A549 (cell line): ENCODE measurements at regions not wholly inside any gene's neighbourhood (a gene's known extent, or its start where the extent isn't known, plus 50 kb on each side); places are given as distances from the start of the nearest gene placed in this dataset.

Experiments used
- BHLHE40 ChIP-seq: IDR thresholded peaks from 2 replicates; pipeline ENCODE4 v1.6.1; 2012; ENCODE audit warnings: low read depth, low read length, inconsistent platforms
- CBX8 ChIP-seq: fragments of 200-600 bp; sonication (generic); IDR thresholded peaks from 2 replicates; pipeline ENCODE4 v1.6.1; 2016
- EP300 ChIP-seq, 2 experiments: fragments of >200 bp; sonication (Bioruptor Twin); formaldehyde crosslinking; IDR thresholded peaks; 2 replicates in 1 of 2; 3 replicates in 1 of 2; pipeline ENCODE4 v1.6.1; 2016 to 2017
- FOSL2 ChIP-seq, 2 experiments: fragments of 450-650 bp in 1 of 2; fragments of >200 bp in 1 of 2; sonication (Bioruptor Twin) in 1 of 2; formaldehyde crosslinking; IDR thresholded peaks; 2 replicates each; pipeline versions ENCODE4 v1.5.0 to v1.6.1; 2016 to 2020; ENCODE audit warnings: mild to moderate bottlenecking in 1 of 2, moderate library complexity in 1 of 2
- MAFK ChIP-seq: fragments of 450-650 bp; IDR thresholded peaks from 2 replicates; pipeline ENCODE4 v1.6.1; 2014; ENCODE audit not compliant: partially characterized antibody
- NR3C1 ChIP-seq: fragments of >200 bp; sonication (Bioruptor Twin); formaldehyde crosslinking; IDR thresholded peaks from 3 replicates; pipeline ENCODE4 v1.6.1; 2017
- SMC3 ChIP-seq: fragments of >200 bp; sonication (Bioruptor Twin); formaldehyde crosslinking; IDR thresholded peaks from 3 replicates; pipeline ENCODE4 v1.6.1; 2018; ENCODE audit warnings: inconsistent platforms
- ZC3H11A ChIP-seq: fragments of 450-650 bp; IDR thresholded peaks from 2 replicates; pipeline ENCODE4 v1.6.1; 2014; ENCODE audit warnings: antibody characterized with exemption, mild to moderate bottlenecking
- TF ChIP-seq, protein P1 (sequence below): fragments of 200-600 bp; sonication (generic); IDR thresholded peaks from 2 replicates; pipeline ENCODE4 v1.6.1; 2016; ENCODE audit warnings: antibody characterized with exemption, mild to moderate bottlenecking, moderate library complexity
- TF ChIP-seq, protein P2 (sequence below): fragments of >200 bp; sonication (Bioruptor Twin); formaldehyde crosslinking; IDR thresholded peaks from 3 replicates; pipeline ENCODE4 v1.5.1; 2016
- TF ChIP-seq, protein P3 (sequence below): IDR thresholded peaks from 2 replicates; pipeline ENCODE4 v1.6.1; 2012
- TF ChIP-seq, protein P4 (sequence below): IDR thresholded peaks from 2 replicates; pipeline ENCODE4 v1.6.1; 2012
- TF ChIP-seq, protein P5 (sequence below): fragments of 450-650 bp; IDR thresholded peaks from 2 replicates; pipeline ENCODE4 v1.6.1; 2014; ENCODE audit warnings: antibody characterized with exemption

DNA sequence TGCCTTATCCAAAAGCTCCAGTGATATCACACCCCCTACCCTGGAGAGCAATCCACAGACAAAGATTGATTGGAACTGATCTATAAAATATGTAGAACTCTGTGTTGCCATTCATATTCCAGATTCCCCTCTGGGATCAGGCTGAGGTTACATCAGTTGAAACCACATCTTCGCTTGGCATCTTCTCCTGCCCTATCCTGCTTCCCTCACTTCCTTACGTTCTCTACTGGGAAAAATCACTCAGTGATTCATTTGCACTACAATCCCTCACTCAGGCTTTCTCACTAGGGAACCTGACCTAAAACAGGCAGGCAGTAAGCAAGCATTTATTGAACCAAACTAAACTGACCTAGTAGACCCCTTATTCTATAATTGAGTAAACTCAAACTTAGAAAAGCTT lies 111.7 kb downstream of the ESM1 start:
- no peak for TF ChIP-seq MAFK
- TF ChIP-seq, protein P1, sequence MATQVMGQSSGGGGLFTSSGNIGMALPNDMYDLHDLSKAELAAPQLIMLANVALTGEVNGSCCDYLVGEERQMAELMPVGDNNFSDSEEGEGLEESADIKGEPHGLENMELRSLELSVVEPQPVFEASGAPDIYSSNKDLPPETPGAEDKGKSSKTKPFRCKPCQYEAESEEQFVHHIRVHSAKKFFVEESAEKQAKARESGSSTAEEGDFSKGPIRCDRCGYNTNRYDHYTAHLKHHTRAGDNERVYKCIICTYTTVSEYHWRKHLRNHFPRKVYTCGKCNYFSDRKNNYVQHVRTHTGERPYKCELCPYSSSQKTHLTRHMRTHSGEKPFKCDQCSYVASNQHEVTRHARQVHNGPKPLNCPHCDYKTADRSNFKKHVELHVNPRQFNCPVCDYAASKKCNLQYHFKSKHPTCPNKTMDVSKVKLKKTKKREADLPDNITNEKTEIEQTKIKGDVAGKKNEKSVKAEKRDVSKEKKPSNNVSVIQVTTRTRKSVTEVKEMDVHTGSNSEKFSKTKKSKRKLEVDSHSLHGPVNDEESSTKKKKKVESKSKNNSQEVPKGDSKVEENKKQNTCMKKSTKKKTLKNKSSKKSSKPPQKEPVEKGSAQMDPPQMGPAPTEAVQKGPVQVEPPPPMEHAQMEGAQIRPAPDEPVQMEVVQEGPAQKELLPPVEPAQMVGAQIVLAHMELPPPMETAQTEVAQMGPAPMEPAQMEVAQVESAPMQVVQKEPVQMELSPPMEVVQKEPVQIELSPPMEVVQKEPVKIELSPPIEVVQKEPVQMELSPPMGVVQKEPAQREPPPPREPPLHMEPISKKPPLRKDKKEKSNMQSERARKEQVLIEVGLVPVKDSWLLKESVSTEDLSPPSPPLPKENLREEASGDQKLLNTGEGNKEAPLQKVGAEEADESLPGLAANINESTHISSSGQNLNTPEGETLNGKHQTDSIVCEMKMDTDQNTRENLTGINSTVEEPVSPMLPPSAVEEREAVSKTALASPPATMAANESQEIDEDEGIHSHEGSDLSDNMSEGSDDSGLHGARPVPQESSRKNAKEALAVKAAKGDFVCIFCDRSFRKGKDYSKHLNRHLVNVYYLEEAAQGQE = no peak
- TF ChIP-seq, protein P2, sequence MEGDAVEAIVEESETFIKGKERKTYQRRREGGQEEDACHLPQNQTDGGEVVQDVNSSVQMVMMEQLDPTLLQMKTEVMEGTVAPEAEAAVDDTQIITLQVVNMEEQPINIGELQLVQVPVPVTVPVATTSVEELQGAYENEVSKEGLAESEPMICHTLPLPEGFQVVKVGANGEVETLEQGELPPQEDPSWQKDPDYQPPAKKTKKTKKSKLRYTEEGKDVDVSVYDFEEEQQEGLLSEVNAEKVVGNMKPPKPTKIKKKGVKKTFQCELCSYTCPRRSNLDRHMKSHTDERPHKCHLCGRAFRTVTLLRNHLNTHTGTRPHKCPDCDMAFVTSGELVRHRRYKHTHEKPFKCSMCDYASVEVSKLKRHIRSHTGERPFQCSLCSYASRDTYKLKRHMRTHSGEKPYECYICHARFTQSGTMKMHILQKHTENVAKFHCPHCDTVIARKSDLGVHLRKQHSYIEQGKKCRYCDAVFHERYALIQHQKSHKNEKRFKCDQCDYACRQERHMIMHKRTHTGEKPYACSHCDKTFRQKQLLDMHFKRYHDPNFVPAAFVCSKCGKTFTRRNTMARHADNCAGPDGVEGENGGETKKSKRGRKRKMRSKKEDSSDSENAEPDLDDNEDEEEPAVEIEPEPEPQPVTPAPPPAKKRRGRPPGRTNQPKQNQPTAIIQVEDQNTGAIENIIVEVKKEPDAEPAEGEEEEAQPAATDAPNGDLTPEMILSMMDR = no peak
- TF ChIP-seq, protein P3, sequence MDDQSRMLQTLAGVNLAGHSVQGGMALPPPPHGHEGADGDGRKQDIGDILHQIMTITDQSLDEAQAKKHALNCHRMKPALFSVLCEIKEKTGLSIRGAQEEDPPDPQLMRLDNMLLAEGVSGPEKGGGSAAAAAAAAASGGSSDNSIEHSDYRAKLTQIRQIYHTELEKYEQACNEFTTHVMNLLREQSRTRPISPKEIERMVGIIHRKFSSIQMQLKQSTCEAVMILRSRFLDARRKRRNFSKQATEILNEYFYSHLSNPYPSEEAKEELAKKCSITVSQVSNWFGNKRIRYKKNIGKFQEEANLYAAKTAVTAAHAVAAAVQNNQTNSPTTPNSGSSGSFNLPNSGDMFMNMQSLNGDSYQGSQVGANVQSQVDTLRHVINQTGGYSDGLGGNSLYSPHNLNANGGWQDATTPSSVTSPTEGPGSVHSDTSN = no peak
- no peak for TF ChIP-seq EP300 (IDR thresholded peaks at IDR 0.05)
- TF ChIP-seq FOSL2 (IDR thresholded peaks at IDR 0.05) = no peak
- no peak for TF ChIP-seq FOSL2 (CRISPR knock-in tag; IDR thresholded peaks at IDR 0.05)
- TF ChIP-seq, protein P4, sequence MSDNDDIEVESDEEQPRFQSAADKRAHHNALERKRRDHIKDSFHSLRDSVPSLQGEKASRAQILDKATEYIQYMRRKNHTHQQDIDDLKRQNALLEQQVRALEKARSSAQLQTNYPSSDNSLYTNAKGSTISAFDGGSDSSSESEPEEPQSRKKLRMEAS = no peak
- TF ChIP-seq, protein P5, sequence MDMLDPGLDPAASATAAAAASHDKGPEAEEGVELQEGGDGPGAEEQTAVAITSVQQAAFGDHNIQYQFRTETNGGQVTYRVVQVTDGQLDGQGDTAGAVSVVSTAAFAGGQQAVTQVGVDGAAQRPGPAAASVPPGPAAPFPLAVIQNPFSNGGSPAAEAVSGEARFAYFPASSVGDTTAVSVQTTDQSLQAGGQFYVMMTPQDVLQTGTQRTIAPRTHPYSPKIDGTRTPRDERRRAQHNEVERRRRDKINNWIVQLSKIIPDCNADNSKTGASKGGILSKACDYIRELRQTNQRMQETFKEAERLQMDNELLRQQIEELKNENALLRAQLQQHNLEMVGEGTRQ = no peak
- TF ChIP-seq ZC3H11A = no peak
- TF ChIP-seq SMC3 = no peak
- TF ChIP-seq BHLHE40 = no peak
- no peak for TF ChIP-seq NR3C1
- no peak for TF ChIP-seq CBX8
